ENCODE measurements at regions not wholly inside any gene's neighbourhood (a gene's known extent, or its start where the extent isn't known, plus 50 kb on each side); places are given as distances from the start of the nearest gene placed in this dataset.

DNA sequence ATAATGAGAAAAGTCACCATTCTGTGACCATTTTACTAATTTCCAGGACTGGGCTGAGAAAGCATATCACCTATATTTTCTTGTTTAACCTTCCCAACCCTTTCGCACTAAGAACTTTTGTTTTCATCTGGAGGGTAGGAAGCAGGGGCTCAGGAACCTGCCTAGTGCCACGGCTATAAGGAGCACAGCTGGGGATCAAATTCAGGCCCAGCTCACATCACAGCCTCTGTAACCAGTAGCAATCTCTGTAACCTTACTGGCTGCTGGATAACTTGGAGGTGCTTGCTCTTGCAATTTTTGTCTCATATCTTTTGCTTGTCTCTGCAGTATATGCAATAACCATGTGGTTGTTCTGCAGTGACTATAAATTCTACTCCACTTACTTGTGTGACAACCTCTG is 62.0 kb downstream of the PABIR2 start:
- no peak overlapping the region for H2BK20ac ChIP-seq (ENCODE audit: low read depth, low read length, poor library complexity, severe bottlenecking)

More for the DNA sequence above, 62.0 kb downstream of the PABIR2 start:
- Histone ChIP-seq H3T11ph (ENCODE audit: low read length) (no peak overlapping the region), H3K14ac (ENCODE audit: insufficient read depth, low read length) (no peak overlapping the region), H2BK12ac (ENCODE audit: insufficient read length, low read depth, low read length) (no peak overlapping the region), H3K9me3 (ENCODE audit: control insufficient read depth, low read depth, low read length) (no peaks in the 10 kb centered on the region), H3K79me2 (ENCODE audit: insufficient read depth, low read length) (no peaks in the 10 kb centered on the region), H4K5ac (ENCODE audit: insufficient read length, low read depth, low read length) (no peak overlapping the region), H3K4me1 (ENCODE audit: insufficient read depth, low read length) (no peaks in the 10 kb centered on the region), H3K4me2 (ENCODE audit: insufficient read depth, insufficient read length, low read length) (no peak overlapping the region), H4K91ac (ENCODE audit: insufficient read length, low read depth, low read length) (no peak overlapping the region), H3K56ac (ENCODE audit: insufficient read length, low read depth, low read length) (no peak overlapping the region), H2BK5ac (ENCODE audit: insufficient read length, low read length) (no peak overlapping the region), H2BK120ac (ENCODE audit: low read depth, low read length, poor library complexity, severe bottlenecking) (no peak overlapping the region), H3K23me2 (ENCODE audit: insufficient read length, low read depth, low read length, poor library complexity, severe bottlenecking) (no peaks in the 10 kb centered on the region), H2AFZ (ENCODE audit: low read length) (no peak overlapping the region), H4K8ac (replicated peaks; ENCODE audit: insufficient read length, low read depth, low read length) (no peak overlapping the region), H2BK15ac (ENCODE audit: low read depth, low read length) (no peak overlapping the region), H3K79me1 (ENCODE audit: insufficient read depth, low read depth, low read length, poor library complexity, severe bottlenecking) (no peaks in the 10 kb centered on the region), H3K9ac (ENCODE audit: extremely low read depth, insufficient read length, low read length) (no peak overlapping the region), H2AK5ac (ENCODE audit: insufficient read length, low read length) (no peak overlapping the region), H3K23ac (ENCODE audit: insufficient read length, low read depth, low read length) (no peak overlapping the region), H4K20me1 (ENCODE audit: control insufficient read depth, insufficient read depth, insufficient read length) (peaks cover 3% of the 10 kb centered on the region), H3K27ac (ENCODE audit: insufficient read length, low read depth, low read length) (no peak overlapping the region), H3K27me3 (ENCODE audit: insufficient read depth, low read length) (no peaks in the 10 kb centered on the region), H3K18ac (ENCODE audit: insufficient read length, low read depth, low read length) (no peak overlapping the region), H3K4ac (ENCODE audit: low read depth, low read length) (no peak overlapping the region)
- Mint-ChIP-seq H3K27ac (no peak overlapping the region), H3K36me3 (ENCODE audit: insufficient read depth in 1 of 3, low read depth in 3 of 3) (peaks cover 0 to 2% (median 0%) of the 10 kb centered on the region in 3 experiments; a peak in 1 of 7 replicates), H3K9me3 (peaks cover 3 to 79% of the 10 kb centered on the region in 2 experiments; a peak in 3 of 5 replicates), H3K4me3 (no peak overlapping the region), H3K4me1 (peaks cover 22 to 40% of the 10 kb centered on the region in 2 experiments), H3K27me3 (ENCODE audit: low read depth) (no peaks in the 10 kb centered on the region)
- no CpG with 5 or more reads among the region's 2 CpGs for WGBS (ENCODE audit: extremely low coverage, insufficient read length, low lambda C conversion rate)
- no peak for DNase-seq
- TF ChIP-seq, protein P1, sequence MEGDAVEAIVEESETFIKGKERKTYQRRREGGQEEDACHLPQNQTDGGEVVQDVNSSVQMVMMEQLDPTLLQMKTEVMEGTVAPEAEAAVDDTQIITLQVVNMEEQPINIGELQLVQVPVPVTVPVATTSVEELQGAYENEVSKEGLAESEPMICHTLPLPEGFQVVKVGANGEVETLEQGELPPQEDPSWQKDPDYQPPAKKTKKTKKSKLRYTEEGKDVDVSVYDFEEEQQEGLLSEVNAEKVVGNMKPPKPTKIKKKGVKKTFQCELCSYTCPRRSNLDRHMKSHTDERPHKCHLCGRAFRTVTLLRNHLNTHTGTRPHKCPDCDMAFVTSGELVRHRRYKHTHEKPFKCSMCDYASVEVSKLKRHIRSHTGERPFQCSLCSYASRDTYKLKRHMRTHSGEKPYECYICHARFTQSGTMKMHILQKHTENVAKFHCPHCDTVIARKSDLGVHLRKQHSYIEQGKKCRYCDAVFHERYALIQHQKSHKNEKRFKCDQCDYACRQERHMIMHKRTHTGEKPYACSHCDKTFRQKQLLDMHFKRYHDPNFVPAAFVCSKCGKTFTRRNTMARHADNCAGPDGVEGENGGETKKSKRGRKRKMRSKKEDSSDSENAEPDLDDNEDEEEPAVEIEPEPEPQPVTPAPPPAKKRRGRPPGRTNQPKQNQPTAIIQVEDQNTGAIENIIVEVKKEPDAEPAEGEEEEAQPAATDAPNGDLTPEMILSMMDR (conservative IDR thresholded peaks at IDR 0.05) = no peak

Data from H9 (cell line).